ENCODE measurements at regions not wholly inside any gene's neighbourhood (a gene's known extent, or its start where the extent isn't known, plus 50 kb on each side); places are given as distances from the start of the nearest gene placed in this dataset.

GRCh38 chr20:50258790-50259483, 68.3 kb downstream of the CEBPB start:
- DNase-seq: no peak

GRCh38 chr20:50259705-50260478, 69.3 kb downstream of the CEBPB start:
- DNase-seq: no peak

DNA sequence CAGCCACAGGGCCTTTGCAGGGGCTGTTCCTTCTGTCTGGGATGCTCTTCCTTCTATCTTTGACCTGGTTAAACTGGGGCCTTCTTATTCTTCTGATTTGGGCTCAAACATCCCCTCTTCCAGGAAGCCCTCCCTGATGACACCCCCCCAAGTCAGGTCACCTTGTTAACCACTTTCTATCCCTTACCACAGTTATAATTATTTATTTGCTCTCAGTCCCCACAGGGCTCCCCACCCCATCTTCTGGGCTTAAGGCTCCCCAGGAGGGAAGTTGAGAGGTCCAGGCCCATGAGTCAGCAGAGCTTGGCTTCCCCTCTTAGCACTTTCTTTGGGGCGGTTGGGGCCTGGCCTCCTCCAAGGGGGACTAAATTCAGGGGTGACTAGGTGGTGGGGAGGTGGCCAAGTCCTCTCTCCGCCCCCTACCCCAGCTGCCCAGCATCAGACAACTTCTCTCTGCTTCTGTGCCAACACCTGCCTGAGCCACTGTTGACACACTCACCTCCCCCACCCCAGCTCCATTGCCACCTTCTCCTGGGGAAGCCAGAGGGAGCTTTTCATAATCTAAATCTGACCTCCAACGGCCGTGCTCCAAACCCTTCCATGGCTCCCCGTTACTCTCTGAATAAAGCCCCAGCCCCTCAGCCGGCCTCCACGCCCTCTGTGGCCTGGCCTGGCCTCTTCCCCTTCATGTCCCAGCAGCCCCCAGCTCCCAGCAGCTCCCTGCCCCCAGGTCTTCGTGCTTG, 70.0 kb downstream of the CEBPB start:
- no peak for DNase-seq

- DNase-seq: no peak
Observed at GRCh38 chr20:50261471-50262212, 71.0 kb downstream of the CEBPB start.

- DNase-seq: no peak
Observed at GRCh38 chr20:50263831-50264230, 73.2 kb downstream of the CEBPB start.

DNA sequence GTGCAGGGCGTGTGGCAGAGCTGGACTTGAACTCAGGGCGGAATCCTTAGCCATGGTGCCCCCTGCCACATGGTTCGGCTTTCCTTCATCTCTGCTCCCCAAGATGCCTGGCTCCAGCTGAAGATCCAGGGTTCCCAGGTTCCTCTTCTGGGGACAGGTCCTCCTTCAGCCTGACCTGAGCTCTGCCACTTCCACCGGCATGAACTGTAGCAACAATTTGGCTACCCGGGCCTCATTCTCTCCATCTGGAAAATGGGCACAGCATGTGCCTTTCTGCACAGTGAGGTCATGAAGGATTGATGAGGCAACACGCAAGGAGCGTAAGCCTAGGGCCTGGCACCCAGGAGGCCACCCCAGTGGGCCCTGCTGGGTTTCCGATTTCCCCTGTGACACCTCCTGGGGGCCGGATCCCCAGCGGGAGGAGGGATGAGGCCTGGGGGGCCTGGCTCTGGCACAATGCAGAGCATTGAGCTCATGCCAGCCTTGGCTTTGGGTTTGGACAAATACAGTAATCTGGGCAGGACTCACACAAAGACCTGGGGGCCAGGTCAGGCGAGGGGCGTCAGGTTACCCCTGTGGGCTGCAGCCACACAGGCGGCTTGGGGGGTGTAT, 74.0 kb downstream of the CEBPB start:
- no peak for DNase-seq

DNA sequence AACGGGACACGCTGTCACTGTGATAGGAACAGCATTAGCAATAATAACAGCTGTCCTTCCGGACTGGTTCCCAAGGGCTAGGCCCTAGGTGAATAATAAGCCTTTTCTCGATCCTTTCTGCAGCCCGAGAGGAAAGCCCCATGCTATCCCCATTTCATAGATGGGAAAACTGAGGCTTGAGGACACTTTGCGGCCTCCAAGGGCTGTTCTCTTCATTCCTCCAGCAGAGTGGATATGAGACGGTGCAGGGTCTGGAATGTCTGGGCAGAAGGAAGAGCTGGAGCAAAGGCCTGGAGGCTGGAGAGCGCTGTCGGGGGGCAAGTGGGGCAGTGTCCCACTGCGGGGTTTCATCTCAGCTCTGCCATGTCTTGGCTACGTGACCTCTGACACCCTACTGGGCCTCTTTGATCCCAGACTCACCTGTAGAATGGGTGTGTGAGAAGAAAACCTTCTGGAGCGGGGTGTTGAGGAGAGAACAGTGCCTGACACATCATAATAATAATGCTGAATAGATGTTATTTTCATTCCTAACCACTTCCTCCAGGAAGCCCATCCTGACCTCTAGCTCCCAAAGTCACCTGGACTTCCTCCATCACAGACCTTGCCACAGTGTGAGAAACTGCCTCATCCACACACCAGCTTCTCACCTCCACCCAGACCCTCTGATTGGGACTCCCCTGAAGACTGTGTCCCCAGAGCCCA, 74.8 kb downstream of the CEBPB start:
- no peak for DNase-seq

GRCh38 chr20:50266293-50267040, 75.8 kb downstream of the CEBPB start:
- no peak for DNase-seq

DNA sequence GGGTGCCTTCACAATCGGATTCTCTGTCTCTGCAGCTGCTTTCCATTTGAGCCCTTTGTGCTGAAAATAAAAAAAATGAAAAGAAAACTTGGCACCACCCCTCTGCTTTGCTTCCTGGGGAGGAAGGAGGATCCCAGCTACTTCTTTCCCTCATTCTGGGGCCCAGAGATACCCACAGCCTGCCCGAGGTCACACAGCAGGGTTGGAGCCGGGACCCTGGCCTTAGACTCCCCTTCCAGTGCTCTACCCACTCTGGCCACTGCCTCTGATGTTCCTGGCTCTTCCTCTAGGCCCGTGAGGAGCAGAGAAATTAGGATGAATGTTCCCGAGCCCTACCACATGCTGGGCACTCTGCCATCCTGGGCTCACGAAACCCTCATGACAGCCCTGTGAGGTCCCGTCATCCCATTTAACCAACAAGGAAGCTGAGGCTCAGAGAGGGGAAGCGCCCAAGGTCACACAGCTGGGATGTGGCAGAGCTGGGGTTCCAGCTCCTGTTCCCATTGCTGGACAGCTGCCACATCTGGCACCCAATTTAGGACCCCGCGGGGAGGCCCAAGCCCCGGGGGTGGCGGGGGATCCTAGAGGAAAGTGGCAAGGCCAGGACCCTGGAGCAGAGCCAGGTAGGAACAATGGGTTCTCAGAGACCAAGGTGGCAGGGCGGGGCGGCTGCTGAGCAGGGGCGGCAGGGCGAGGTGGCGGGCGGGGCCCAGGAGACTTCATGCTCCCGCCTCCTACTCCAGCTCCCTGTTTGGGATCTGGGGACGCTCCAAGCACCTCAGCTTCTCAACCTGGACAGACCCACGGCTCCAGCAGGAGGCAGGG, 76.6 kb downstream of the CEBPB start:
- DNase-seq: no peak

DNA sequence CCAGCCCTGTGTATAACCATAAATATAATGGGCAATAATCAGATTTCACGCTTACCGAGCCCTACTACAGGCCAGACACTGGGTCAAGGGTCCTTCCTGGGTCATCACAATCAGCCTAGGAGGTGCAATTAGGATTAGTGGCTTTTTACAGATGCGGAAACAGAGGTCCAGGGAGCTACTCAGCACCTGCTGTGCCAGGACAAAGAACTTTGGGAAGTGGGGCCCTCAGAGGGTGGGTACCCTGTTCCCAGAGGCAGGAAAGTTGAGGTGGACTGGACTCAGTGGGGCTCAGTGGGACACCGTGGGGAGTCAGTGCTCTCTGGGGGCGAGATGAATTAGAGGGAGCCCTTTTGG, 77.2 kb downstream of the CEBPB start:
- DNase-seq: no peak

DNA sequence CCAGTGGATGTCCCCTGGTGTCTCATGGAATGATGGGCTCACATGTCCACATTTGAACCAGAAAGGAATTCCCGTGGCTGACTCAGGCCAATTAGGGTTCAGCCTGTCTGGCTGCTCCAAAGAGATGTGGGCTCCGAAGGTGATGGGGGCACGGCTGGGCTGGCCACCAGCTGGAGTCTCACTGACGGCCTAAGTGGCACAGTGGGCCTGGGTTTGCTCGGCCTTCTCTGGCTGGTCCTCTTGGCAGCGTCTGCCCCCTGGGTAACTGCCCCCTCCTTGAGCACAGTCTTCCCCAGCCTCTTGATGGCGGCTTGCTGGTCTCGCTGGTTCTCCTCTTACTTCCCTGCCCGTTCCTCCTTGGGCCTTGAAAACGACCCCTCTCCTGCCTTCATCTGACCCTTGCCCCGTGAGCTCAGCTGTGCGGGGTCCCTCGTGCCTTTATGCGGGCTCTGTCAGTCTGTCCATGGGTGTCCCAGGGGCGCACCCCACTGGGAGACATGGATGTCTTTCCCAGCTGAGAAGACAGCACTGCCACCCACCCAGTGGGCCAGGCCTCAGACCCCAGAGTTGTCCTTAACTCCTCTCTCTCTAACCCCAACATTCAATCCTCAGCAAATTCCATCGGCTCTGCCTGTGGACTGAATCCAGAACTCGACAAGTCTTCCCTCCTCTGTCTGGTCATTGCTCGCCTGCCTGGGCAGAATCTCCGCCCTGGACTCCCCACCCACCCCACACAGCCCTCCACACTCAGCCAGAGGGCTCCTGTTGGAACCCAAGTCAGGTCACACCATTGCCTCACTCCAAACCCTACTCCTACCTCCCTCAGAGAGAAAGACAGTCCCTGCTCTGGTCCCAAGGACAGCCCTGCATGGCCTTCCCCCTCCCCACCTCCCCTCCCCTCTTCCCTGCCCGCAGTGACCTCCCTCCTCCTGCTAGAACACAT, 78.7 kb downstream of the CEBPB start:
- DNase-seq: no peak

GRCh38 chr20:50270034-50270395, 79.4 kb downstream of the CEBPB start:
- no peak for DNase-seq

GRCh38 chr20:50270569-50270968, 79.9 kb downstream of the CEBPB start:
- DNase-seq: no peak

DNA sequence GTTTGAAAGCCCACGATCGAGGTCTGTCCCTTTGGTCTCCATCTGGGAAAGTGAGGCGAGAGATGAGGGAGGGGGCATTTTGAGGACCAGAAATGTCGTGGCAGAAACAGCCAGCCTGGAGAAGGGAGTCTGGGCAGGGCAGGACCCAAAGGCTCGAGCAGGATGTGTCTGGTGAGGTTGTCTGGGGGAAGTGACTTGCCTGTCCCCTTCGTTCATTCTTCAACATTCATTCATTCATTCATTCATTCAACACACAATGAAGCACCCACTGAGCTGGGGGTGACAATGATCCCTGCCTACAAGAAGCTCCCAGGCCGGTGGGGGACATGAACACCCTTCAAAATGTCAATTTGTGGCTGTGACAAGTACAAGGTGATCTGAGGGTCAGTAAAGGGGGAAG, 80.5 kb downstream of the CEBPB start:
- DNase-seq: no peak

- no peak for DNase-seq
Observed at GRCh38 chr20:50271612-50272011, 81.0 kb downstream of the CEBPB start.

DNA sequence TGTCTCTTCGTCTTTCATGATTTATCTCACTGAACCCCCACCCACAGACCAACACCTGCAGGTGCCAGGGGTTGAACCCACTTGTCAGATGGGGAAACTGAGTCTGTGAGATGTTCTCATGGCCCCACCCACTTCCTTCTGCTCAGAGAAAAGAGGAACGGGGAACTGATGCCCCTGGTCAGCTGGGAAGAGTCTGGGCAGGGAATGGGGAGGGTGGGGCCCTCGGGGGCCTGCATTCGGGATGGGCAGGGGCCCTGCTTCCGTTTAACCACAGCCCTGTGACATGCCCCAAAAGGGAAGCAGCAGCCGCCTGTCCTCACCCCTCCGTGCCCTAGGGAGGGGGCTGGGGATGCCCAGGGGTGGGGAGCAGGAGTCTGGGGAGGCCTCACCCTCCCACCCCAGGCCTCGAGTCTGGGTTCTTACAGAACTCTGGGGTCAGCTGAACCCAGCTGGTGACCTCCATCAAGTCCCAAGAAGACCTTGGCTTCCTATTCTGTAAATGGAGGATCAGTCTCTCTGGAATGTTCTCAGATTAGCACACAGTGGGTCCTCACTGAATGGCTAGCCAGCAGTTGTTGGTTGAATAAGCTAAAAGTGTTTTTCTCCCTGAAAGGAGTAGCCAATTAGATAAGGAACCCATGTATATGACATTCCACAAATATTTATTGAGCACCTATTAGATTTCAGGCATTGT, 81.5 kb downstream of the CEBPB start:
- DNase-seq: no peak

- DNase-seq: no peak
Observed at GRCh38 chr20:50272724-50273446, 82.3 kb downstream of the CEBPB start.
